ENCODE measurements at regions not wholly inside any gene's neighbourhood (a gene's known extent, or its start where the extent isn't known, plus 50 kb on each side); places are given as distances from the start of the nearest gene placed in this dataset.

DNA sequence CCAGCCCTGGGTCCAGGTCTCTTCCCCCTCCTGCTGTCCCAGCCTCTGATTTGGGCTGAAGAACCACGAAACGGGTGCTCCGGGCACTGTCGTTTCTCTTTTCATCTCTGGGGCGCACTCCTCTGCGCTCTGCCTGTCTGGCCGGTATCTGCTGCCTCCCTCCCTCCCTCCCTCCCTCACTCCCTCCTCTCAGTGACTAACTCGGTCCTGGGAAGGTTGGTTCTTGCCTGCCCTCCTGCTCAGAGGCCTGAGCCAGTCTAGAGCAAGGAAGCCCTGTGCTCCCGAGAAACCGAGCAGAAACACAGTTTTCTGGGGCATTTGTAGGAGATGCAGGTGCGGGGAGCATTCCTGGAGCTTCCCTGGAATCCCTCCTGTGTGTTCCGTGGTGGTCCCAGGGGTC lies 1235.2 kb downstream of the BRD1 start:
- Histone ChIP-seq H3K27ac (ENCODE audit: low read depth, low read length) (no peak overlapping the region), H3K9me2 (replicated peaks; ENCODE audit: control insufficient read depth, low read length) (no peaks in the 10 kb centered on the region), H3K36me3 (ENCODE audit: control insufficient read depth, low read length) (no peaks in the 10 kb centered on the region), H3K27me3 (ENCODE audit: control insufficient read depth, low read length) (no peaks in the 10 kb centered on the region), H3K4me3 (ENCODE audit: low read length) (no peak overlapping the region), H3K4me2 (ENCODE audit: low read length) (no peak overlapping the region), H4K20me1 (ENCODE audit: control insufficient read depth, insufficient read depth, low read depth, low read length) (no peaks in the 10 kb centered on the region), H3K9me3 (ENCODE audit: control insufficient read depth, insufficient read depth, low read length) (no peaks in the 10 kb centered on the region), H3K79me2 (ENCODE audit: control insufficient read depth, low read length) (no peaks in the 10 kb centered on the region), H3F3A (ENCODE audit: control insufficient read depth, insufficient read depth) (no peaks in the 10 kb centered on the region), H3K4me1 (ENCODE audit: control insufficient read depth, low read length) (no peaks in the 10 kb centered on the region)
- TF ChIP-seq, protein P1, sequence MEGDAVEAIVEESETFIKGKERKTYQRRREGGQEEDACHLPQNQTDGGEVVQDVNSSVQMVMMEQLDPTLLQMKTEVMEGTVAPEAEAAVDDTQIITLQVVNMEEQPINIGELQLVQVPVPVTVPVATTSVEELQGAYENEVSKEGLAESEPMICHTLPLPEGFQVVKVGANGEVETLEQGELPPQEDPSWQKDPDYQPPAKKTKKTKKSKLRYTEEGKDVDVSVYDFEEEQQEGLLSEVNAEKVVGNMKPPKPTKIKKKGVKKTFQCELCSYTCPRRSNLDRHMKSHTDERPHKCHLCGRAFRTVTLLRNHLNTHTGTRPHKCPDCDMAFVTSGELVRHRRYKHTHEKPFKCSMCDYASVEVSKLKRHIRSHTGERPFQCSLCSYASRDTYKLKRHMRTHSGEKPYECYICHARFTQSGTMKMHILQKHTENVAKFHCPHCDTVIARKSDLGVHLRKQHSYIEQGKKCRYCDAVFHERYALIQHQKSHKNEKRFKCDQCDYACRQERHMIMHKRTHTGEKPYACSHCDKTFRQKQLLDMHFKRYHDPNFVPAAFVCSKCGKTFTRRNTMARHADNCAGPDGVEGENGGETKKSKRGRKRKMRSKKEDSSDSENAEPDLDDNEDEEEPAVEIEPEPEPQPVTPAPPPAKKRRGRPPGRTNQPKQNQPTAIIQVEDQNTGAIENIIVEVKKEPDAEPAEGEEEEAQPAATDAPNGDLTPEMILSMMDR (IDR thresholded peaks at IDR 0.05; ENCODE audit: low read depth, low read length, poor library complexity, severe bottlenecking), result no peak
- no peak for TF ChIP-seq EZH2phosphoT487 (IDR thresholded peaks at IDR 0.05; ENCODE audit: borderline replicate concordance, low read length)

DNA sequence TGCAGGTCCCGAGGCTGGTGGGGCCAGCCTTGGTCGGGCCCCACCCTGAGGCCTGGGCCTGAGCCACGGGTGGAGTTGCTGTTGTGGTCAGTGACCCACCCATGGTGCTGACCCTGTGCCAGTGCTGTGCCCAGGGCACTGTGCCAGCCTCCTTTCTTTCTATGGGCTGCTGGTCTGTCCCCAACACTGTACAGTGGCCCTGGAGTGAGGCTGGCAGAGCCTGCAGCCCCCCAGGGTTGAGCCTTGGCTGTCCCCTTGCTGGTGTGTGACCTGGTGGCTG lies 1235.7 kb downstream of the BRD1 start:
- Histone ChIP-seq H3K4me3 (ENCODE audit: low read length) (no peak overlapping the region), H3K27me3 (ENCODE audit: control insufficient read depth, low read length) (no peaks in the 10 kb centered on the region), H3K36me3 (ENCODE audit: control insufficient read depth, low read length) (no peaks in the 10 kb centered on the region), H3K79me2 (ENCODE audit: control insufficient read depth, low read length) (no peaks in the 10 kb centered on the region), H3K9me3 (ENCODE audit: control insufficient read depth, insufficient read depth, low read length) (no peaks in the 10 kb centered on the region), H3K4me1 (ENCODE audit: control insufficient read depth, low read length) (no peaks in the 10 kb centered on the region), H3F3A (ENCODE audit: control insufficient read depth, insufficient read depth) (no peaks in the 10 kb centered on the region), H3K9me2 (replicated peaks; ENCODE audit: control insufficient read depth, low read length) (no peaks in the 10 kb centered on the region), H4K20me1 (ENCODE audit: control insufficient read depth, insufficient read depth, low read depth, low read length) (no peaks in the 10 kb centered on the region), H3K4me2 (ENCODE audit: low read length) (no peak overlapping the region), H3K27ac (ENCODE audit: low read depth, low read length) (no peak overlapping the region)
- TF ChIP-seq, protein P1 (IDR thresholded peaks at IDR 0.05; ENCODE audit: low read depth, low read length, poor library complexity, severe bottlenecking), result no peak
- TF ChIP-seq EZH2phosphoT487 (IDR thresholded peaks at IDR 0.05; ENCODE audit: borderline replicate concordance, low read length), result no peak

DNA sequence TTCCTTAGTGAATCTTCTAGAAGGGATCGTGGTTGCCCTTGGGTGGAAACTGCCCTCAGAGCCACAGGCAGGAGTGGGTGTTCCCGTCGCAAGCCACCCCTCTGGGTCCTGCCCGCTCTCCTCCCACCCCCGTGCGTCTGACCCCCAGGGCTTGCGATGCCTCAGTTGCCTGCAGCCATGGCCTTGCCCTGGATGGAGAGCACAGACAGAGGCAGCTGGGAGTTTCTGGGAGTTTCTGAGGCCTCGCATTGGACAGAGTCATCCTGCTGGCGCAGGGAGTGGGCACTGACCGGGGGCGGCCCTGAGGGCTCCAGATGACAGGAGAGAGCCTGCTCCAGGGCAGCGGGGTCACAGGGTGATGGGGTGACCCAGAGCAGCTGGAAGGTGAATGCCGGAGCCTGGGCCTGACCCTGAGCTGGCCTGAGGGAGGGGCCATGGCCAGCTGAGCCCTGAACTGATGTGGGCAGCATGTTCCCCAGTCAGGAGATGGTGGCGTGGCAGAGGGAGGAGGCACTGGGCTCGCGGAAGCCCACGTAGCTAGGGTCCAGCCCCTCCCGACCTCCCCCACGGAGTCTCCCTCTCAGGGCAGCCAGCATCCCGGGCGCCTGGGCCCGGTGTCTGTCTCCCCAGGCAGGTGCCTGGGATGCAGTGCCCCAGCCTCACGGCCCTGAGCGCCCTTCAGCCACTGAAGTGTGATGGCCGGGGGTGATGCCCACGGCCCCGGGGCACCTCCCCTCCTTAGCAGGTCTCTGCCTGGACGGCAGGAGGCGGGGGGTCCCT lies 1236.2 kb downstream of the BRD1 start:
- H3K27me3 ChIP-seq (ENCODE audit: control insufficient read depth, low read length), result no peaks in the 10 kb centered on the region
- H3K9me2 ChIP-seq (replicated peaks; ENCODE audit: control insufficient read depth, low read length), result no peaks in the 10 kb centered on the region
- no peak overlapping the region for H3K4me3 ChIP-seq (ENCODE audit: low read length)
- no peak overlapping the region for H3K4me2 ChIP-seq (ENCODE audit: low read length)
- no peaks in the 10 kb centered on the region for H3F3A ChIP-seq (ENCODE audit: control insufficient read depth, insufficient read depth)
- H3K79me2 ChIP-seq (ENCODE audit: control insufficient read depth, low read length), result no peaks in the 10 kb centered on the region
- no peaks in the 10 kb centered on the region for H3K4me1 ChIP-seq (ENCODE audit: control insufficient read depth, low read length)
- no peak overlapping the region for H3K27ac ChIP-seq (ENCODE audit: low read depth, low read length)
- no peaks in the 10 kb centered on the region for H3K9me3 ChIP-seq (ENCODE audit: control insufficient read depth, insufficient read depth, low read length)
- TF ChIP-seq, protein P1 (IDR thresholded peaks at IDR 0.05; ENCODE audit: low read depth, low read length, poor library complexity, severe bottlenecking), result no peak
- TF ChIP-seq EZH2phosphoT487 (IDR thresholded peaks at IDR 0.05; ENCODE audit: borderline replicate concordance, low read length), result no peak
- H4K20me1 ChIP-seq (ENCODE audit: control insufficient read depth, insufficient read depth, low read depth, low read length), result no peaks in the 10 kb centered on the region
- H3K36me3 ChIP-seq (ENCODE audit: control insufficient read depth, low read length), result no peaks in the 10 kb centered on the region
